Esophagus muscularis mucosa (tissue), 4 donors: ENCODE measurements at regions not wholly inside any gene's neighbourhood (a gene's known extent, or its start where the extent isn't known, plus 50 kb on each side); places are given as distances from the start of the nearest gene placed in this dataset.

Experiments used
- DNase-seq: peaks from one replicate; pipeline ENCODE4 v3.0.0-alpha.2; 2017; ENCODE audit errors: extremely low spot score
- H3K27ac ChIP-seq, 4 donors: fragments of 200-600 bp; sonication (generic); replicated peaks in 1 of 4; 1 replicate in 3 of 4; 2 replicates in 1 of 4; pipeline ENCODE4 v1.5.1; 2016 to 2019; ENCODE audit warnings: mild to moderate bottlenecking in 1 of 4
- H3K27me3 ChIP-seq, 4 donors: fragments of 200-600 bp; sonication (generic); one replicate each; pipeline versions ENCODE4 v1.5.1 to v1.6.0; 2016 to 2019
- H3K36me3 ChIP-seq, 4 donors: fragments of 200-600 bp; sonication (generic); one replicate each; pipeline ENCODE4 v1.5.1; 2016 to 2019
- H3K4me1 ChIP-seq, 4 donors: fragments of 200-600 bp; sonication (generic); one replicate each; pipeline ENCODE4 v1.5.1; 2016 to 2019
- H3K4me3 ChIP-seq, 4 donors: fragments of 200-600 bp; sonication (generic); 1 replicate in 2 of 4; 2 replicates in 2 of 4; pipeline ENCODE4 v1.5.1; 2016 to 2019; ENCODE audit warnings: mild to moderate bottlenecking in 4 of 4, moderate library complexity in 1 of 4
- H3K9me3 ChIP-seq, 4 donors: fragments of 200-600 bp; sonication (generic); 1 replicate in 3 of 4; 2 replicates in 1 of 4; pipeline ENCODE4 v1.5.1; 2016 to 2019
- CTCF ChIP-seq, 3 experiments: fragments of 200-600 bp in 2 of 3; fragments of 450-650 bp in 1 of 3; sonication (generic) in 2 of 3; IDR thresholded peaks; one replicate each; pipeline ENCODE4 v1.5.1; 2017 to 2019; ENCODE audit warnings: antibody characterized with exemption in 3 of 3, mild to moderate bottlenecking in 2 of 3, moderate library complexity in 1 of 3
- EP300 ChIP-seq: sonication (generic); formaldehyde crosslinking; IDR thresholded peaks from one replicate; pipeline ENCODE4 v1.6.1; 2017; ENCODE audit warnings: antibody characterized with exemption
- POLR2A ChIP-seq: fragments of 450-650 bp; IDR thresholded peaks from one replicate; pipeline ENCODE4 v1.6.1; 2017; ENCODE audit warnings: antibody characterized with exemption, moderate library complexity, mild to moderate bottlenecking, low read depth
- POLR2AphosphoS5 ChIP-seq, 2 donors: sonication (generic); formaldehyde crosslinking; IDR thresholded peaks; one replicate each; pipeline ENCODE4 v1.6.1; 2017; ENCODE audit warnings: antibody characterized with exemption in 2 of 2
- WGBS: methylation state at CpG from one replicate; pipeline ENCODE4 v1.1.5; 2018; 5-methylcytosine and 5-hydroxymethylcytosine counted together
- intact Hi-C: fragments of 100-400 bp; cut with DNase I; formaldehyde crosslinking; loops from one replicate; pipeline ENCODE4 v1.15.1; 2023

DNA sequence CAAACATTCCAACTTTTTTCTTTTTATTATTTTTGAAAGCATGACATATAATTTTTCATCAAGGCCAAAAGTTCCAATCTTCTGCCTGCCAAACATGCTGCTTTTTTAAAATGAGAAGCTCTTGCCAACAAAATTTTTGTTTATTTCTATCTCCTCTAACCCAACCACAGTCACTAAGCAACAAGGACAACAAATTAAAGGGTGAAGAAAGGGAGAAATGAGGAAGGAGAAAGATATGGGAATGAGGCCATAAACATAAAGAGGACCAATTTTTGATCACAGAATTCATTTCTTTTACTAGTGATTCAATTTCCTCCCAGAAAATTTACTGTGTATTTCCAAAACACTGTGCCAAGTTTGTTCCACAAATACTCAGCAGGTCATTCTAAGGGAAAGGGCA is 537.0 kb upstream of the DIAPH2 start:
- intact Hi-C loops, result no loop called here
- Histone ChIP-seq H3K9me3 (peaks cover 0 to 9% (median 0%) of the 10 kb centered on the region in 4 donors), H3K27me3 (no peaks in the 10 kb centered on the region), H3K4me3 (no peak overlapping the region), H3K27ac (peak overlapping the region in 1 of 4 donors; percentile 43), H3K36me3 (no peaks in the 10 kb centered on the region), H3K4me1 (peaks cover 0 to 14% (median 2%) of the 10 kb centered on the region in 4 donors)
- no peak for TF ChIP-seq POLR2A
- TF ChIP-seq CTCF (IDR thresholded peaks at IDR 0.05), result no peak
- no peak for TF ChIP-seq EP300
- TF ChIP-seq POLR2AphosphoS5 (IDR thresholded peaks at IDR 0.05), result no peak
- DNase-seq, result no peak

DNA sequence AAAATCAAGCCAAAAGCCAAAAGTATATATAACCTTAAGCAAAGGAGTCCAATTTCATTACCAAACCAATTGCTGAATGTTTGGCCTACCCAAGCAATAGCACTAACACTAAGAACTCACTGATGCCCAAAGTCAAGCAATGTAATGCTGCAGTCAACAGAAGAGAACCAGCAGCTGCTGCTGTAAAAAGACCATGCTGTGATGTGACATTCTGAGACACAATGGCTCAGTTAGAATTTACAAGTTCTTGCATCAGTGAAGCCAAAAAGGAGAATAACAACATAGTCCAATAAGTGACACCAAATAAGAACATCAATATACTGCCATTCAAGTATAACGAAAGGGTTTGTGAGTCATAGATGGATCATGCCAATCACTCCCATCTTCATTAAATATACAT is 514.0 kb upstream of the DIAPH2 start:
- Histone ChIP-seq H3K4me1 (peaks cover 0 to 9% (median 0%) of the 10 kb centered on the region in 4 donors), H3K27ac (no peak overlapping the region), H3K4me3 (no peak overlapping the region), H3K36me3 (no peaks in the 10 kb centered on the region), H3K9me3 (no peaks in the 10 kb centered on the region), H3K27me3 (no peaks in the 10 kb centered on the region)
- no peak for DNase-seq
- 48% methylated on average over 1 of the region's 1 CpG for WGBS
- intact Hi-C loops, result no loop called here
- no peak for TF ChIP-seq CTCF (IDR thresholded peaks at IDR 0.05)
- TF ChIP-seq POLR2AphosphoS5 (IDR thresholded peaks at IDR 0.05), result no peak
- TF ChIP-seq POLR2A, result no peak
- no peak for TF ChIP-seq EP300

DNA sequence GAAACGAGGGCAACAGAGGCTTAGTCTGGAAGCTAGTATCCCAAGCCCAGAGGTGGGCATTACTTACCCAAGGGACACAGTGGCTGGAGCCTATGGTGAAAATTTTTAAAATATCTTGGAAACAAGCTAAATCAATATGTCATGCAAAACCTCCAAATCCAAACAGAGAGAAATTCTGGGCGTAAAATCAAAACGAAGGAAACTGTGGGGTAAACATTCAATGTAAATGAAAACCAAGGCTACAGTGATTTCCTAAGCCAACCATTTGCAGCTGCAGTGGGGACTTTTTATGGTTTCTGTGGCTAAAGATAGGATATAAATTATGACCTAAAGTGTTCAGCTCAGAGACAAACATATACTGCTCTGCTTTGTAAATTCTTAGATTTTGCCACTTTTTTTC is 507.7 kb upstream of the DIAPH2 start:
- no peak for DNase-seq
- TF ChIP-seq POLR2A (no peak), EP300 (no peak), POLR2AphosphoS5 (IDR thresholded peaks at IDR 0.05) (no peak), CTCF (IDR thresholded peaks at IDR 0.05) (no peak)
- intact Hi-C loops, result no loop called here
- 51% methylated on average over 3 of the region's 3 CpGs for WGBS
- H3K36me3 ChIP-seq, result no peaks in the 10 kb centered on the region
- no peak overlapping the region for H3K4me3 ChIP-seq
- H3K27me3 ChIP-seq, result no peaks in the 10 kb centered on the region
- H3K27ac ChIP-seq, result no peak overlapping the region
- no peaks in the 10 kb centered on the region for H3K4me1 ChIP-seq
- H3K9me3 ChIP-seq, result no peaks in the 10 kb centered on the region

DNA sequence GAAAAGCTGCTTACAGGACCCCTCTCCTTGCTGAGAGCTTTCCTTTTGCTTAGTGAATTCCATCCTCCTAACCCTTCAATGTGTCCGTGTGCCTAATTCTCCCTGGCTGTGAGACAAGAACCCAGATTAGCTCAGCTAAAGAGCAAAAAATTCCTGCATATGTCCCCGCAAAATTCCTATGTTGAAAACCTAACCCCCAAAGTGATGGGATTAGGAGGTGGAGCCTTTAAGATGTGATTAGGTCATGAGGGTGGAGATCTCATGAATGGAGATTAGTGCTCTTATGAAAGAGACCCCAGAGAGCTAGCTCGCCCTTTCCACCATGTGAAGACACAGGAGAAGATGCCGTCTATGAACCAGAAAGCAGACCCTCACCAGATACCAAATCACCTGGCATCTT is 503.0 kb upstream of the DIAPH2 start:
- WGBS, result 70% methylated on average over 4 of the region's 4 CpGs
- H3K4me3 ChIP-seq, result no peak overlapping the region
- H3K27ac ChIP-seq, result no peak overlapping the region
- TF ChIP-seq CTCF (IDR thresholded peaks at IDR 0.05), result no peak
- TF ChIP-seq EP300, result no peak
- no peak for TF ChIP-seq POLR2A
- TF ChIP-seq POLR2AphosphoS5 (IDR thresholded peaks at IDR 0.05), result no peak
- H3K4me1 ChIP-seq, result no peaks in the 10 kb centered on the region
- intact Hi-C loops, result loop anchor here (10.0 kb wide), 1 partner anchor 417 kb away; no protein-coding TSS in a partner anchor
- no peaks in the 10 kb centered on the region for H3K36me3 ChIP-seq
- H3K27me3 ChIP-seq, result no peaks in the 10 kb centered on the region
- no peaks in the 10 kb centered on the region for H3K9me3 ChIP-seq
- DNase-seq, result no peak

GRCh38 chrX:96182366-96182765 is 502.3 kb upstream of the DIAPH2 start:
- no peaks in the 10 kb centered on the region for H3K4me1 ChIP-seq
- H3K27ac ChIP-seq, result no peak overlapping the region
- 69% methylated on average over 1 of the region's 1 CpG for WGBS
- H3K27me3 ChIP-seq, result no peaks in the 10 kb centered on the region
- DNase-seq, result no peak
- intact Hi-C loops, result loop anchor here (10.0 kb wide), 1 partner anchor 418 kb away; no protein-coding TSS in a partner anchor
- H3K4me3 ChIP-seq, result no peak overlapping the region
- H3K36me3 ChIP-seq, result no peaks in the 10 kb centered on the region
- TF ChIP-seq POLR2AphosphoS5 (IDR thresholded peaks at IDR 0.05) (no peak), POLR2A (no peak), CTCF (IDR thresholded peaks at IDR 0.05) (peak; percentile 30 to 53 (median 36))
- no peaks in the 10 kb centered on the region for H3K9me3 ChIP-seq
